GM12865 (cell line): ENCODE measurements at regions not wholly inside any gene's neighbourhood (a gene's known extent, or its start where the extent isn't known, plus 50 kb on each side); places are given as distances from the start of the nearest gene placed in this dataset.

Experiments
- DNase-seq: peaks from one replicate; pipeline ENCODE4 v3.0.0; 2010; ENCODE audit warnings: low read depth
- H3K4me3 ChIP-seq: 2 replicates; pipeline ENCODE4 v1.5.1; 2011; ENCODE audit warnings: mild to moderate bottlenecking, low read depth, low read length, control low read depth
- TF ChIP-seq, protein P1 (sequence below): IDR thresholded peaks from 2 replicates; pipeline ENCODE4 v1.5.1; 2011; ENCODE audit warnings: low read length, control low read depth, low read depth, inconsistent platforms; ENCODE audit not compliant: insufficient read depth; ENCODE audit errors: missing control alignments

DNA sequence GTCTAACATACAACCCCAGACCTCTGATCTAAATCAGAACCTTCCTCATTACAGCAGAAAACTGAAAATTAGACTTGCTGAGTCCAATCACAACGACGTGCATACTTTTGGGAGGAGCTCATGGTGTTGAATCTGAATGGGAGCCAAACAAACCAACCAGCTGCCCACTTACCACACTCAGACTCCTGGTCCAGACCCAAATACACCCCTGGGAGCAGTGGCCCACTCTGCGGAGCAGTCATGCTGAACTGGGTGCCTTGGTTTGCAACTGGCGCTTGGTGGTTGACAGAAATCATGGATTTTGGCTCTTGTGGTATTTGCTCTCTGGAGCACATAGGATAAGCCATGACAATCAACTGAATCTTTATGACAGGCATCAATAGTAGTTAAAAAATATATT lies 253.6 kb upstream of the TNP1 start:
- H3K4me3 ChIP-seq: no peak overlapping the region
- no peak for DNase-seq
- TF ChIP-seq, protein P1, sequence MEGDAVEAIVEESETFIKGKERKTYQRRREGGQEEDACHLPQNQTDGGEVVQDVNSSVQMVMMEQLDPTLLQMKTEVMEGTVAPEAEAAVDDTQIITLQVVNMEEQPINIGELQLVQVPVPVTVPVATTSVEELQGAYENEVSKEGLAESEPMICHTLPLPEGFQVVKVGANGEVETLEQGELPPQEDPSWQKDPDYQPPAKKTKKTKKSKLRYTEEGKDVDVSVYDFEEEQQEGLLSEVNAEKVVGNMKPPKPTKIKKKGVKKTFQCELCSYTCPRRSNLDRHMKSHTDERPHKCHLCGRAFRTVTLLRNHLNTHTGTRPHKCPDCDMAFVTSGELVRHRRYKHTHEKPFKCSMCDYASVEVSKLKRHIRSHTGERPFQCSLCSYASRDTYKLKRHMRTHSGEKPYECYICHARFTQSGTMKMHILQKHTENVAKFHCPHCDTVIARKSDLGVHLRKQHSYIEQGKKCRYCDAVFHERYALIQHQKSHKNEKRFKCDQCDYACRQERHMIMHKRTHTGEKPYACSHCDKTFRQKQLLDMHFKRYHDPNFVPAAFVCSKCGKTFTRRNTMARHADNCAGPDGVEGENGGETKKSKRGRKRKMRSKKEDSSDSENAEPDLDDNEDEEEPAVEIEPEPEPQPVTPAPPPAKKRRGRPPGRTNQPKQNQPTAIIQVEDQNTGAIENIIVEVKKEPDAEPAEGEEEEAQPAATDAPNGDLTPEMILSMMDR: no peak

DNA sequence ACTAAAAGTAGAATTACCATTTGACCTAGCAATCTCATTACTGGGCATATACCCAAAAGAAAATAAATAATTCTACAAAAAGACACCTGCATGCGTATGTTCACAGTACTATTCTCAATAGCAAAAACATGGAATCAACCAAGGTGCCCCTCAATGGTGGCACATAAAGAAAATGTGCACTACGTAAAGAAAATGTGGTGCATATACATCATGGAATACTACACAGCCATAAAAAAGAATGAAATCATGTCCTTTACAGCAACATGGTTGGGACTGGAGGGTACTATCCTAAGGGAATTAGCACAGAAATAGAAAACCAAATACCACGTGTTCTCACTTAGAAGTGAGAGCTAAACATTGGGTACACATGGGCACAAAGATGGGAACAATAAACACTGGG lies 250.7 kb upstream of the TNP1 start:
- TF ChIP-seq, protein P1: no peak
- no peak overlapping the region for H3K4me3 ChIP-seq
- DNase-seq: no peak

DNA sequence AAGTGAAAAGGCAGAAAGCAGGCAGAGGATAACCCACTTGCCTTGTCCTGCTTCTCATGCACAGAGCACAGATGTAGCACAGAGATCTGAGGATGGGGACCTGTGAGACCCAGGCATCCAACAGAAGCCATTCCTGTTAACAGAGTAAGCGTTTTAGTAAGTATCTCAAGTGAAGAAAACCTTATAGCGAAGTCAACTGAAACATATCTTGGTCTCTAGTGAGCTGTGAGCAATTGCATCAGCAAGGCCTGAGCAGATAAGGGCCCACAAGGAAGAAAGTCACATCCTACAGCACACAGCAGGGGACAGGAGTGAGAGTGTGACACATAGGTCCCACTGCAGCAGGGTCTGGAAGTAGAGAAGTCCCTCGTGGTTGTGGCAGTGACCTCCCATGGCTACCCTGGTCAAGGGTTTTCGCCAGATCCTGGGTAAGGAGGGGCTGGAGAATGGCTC lies 248.7 kb upstream of the TNP1 start:
- TF ChIP-seq, protein P1: no peak
- DNase-seq: no peak
- no peak overlapping the region for H3K4me3 ChIP-seq

DNA sequence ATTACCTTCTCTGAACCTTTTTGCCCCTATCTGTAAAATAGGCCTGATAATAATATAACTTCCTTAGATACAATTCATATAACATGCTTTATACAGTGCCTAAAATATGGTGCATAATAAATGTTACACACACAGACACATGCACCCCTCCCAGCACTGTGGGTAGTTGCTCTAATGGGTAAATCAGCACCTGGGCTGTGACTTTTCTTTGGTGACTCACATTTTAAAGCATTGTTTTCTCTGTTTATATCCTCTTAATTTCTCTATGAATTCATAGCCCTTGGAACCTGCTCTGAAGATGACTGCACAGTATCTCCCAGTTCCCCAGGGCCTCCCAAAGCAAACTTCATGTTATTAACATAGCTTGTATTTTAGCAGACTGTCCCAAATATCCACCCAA lies 248.2 kb upstream of the TNP1 start:
- no peak overlapping the region for H3K4me3 ChIP-seq
- DNase-seq: no peak
- TF ChIP-seq, protein P1: no peak

DNA sequence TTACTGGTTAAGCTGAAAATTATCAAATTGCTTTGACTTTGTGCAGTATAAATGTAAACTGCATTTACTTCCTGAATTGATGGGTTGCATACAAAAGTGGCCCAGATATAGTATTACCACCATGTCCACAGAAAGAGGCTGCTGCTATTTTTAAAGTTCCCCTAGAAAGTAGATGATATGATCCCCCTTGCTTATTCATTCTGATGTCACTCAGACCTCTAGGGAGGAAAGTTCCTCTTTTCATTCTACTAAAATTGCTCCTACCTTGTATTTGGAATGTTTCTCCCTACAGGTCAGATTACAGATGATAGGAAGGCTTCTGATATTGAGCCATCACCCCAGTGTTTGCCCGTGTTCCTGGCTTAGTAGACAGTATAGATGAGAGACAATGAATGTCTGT lies 247.6 kb upstream of the TNP1 start:
- TF ChIP-seq, protein P1: no peak
- H3K4me3 ChIP-seq: no peak overlapping the region
- no peak for DNase-seq

DNA sequence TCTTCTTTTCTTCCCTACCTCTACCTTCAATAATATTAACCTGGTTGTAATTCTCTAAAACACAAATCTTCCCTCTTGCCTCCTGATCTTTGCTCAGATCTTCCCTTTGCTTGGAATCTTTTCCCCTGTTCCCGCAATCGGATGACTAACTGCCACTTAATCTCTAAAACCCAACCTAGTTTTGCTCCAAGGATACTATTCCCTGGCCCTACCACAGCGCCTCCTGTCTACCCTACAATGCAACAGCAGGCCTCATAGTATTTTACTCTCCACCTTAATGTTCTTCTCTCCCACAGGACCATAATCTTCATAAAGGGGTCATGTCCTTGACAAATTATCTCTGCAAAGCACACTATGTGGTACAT lies 246.8 kb upstream of the TNP1 start:
- no peak overlapping the region for H3K4me3 ChIP-seq
- DNase-seq: no peak
- TF ChIP-seq, protein P1: peak; percentile 43

DNA sequence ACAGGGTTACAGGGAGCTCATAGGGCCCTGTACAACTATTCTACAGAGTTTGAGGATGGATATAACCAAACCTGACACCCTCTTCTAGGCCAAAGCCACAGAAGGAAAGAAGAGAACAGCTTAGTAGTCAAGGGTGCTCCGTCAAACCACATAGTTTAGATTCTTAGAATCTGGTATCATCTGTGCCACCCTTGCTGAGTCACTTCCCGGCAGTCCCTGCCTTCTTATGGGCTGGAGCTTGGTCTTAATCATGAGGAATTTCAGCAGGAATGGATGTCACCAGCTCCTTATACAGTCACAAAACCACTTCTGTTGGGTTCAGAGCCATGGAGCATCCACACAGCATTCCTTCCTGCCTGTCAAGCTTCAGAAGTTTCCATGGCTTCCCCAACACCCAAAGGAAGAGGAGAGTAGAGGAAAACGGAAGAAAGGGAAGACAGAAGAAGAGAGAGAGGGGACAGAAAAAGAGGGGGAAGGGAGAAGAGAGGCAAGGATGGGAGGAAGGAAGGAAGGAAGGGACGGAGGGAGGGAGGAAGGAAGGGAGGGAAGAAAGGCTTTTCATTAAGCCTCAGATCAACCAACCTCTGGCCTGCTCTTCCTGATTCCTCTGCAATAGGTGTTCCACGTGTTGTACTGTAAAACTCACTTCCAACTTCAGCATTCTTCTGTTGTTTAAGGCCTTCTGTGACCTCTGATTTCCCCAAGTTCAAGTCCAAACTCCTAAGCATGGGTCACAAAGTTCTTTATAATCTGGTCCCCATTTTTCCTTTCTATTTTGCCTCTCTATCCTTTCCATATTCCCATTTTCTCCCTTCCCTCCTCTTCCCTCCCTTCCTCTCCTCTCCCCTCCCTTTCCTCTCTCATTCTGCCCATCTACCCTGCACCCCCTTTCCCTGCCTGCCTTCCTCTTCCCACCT lies 246.1 kb upstream of the TNP1 start:
- DNase-seq: no peak
- TF ChIP-seq, protein P1: no peak

More for the DNA sequence above, 246.1 kb upstream of the TNP1 start:
- no peak overlapping the region for H3K4me3 ChIP-seq
